ENCODE measurements at regions not wholly inside any gene's neighbourhood (a gene's known extent, or its start where the extent isn't known, plus 50 kb on each side); places are given as distances from the start of the nearest gene placed in this dataset.
"Not testable (repeated sequence)": the region's sequence is repeated elsewhere in the genome, so short reads cannot be mapped to it uniquely, and the experiment has no call there.

GRCh38 chr2:13667415-13667757 is 950.6 kb downstream of the TRIB2 start:
- H3K79me1 ChIP-seq (ENCODE audit: low read depth, low read length): no peaks in the 10 kb centered on the region
- H3K23ac ChIP-seq (ENCODE audit: low read depth, low read length, poor library complexity): no peak overlapping the region
- H3K27ac ChIP-seq (replicated peaks; ENCODE audit: low read length): no peak overlapping the region
- H2BK5ac ChIP-seq (ENCODE audit: low read length): no peak overlapping the region
- no peak overlapping the region for H2BK12ac ChIP-seq (ENCODE audit: low read length)
- H3K4me1 ChIP-seq (ENCODE audit: control insufficient read depth in 2 of 2, insufficient read depth in 1 of 2, low read depth in 1 of 2, low read length in 2 of 2): no peaks in the 10 kb centered on the region
- no peaks in the 10 kb centered on the region for H3K9me3 ChIP-seq (replicated peaks in 1 of 2; ENCODE audit: control insufficient read depth in 2 of 2, insufficient read depth in 1 of 2, low read depth in 1 of 2, low read length in 2 of 2)
- no peak overlapping the region for H3K18ac ChIP-seq (ENCODE audit: low read length)
- H2BK120ac ChIP-seq (ENCODE audit: low read depth, low read length): no peak overlapping the region
- no peak for DNase-seq (ENCODE audit: low spot score)
- no peak overlapping the region for H3K4me2 ChIP-seq (ENCODE audit: insufficient read depth, low read length, poor library complexity, severe bottlenecking)
- H3K27me3 ChIP-seq (ENCODE audit: control insufficient read depth in 3 of 3, insufficient read depth in 3 of 3, low read depth in 1 of 3, low read length in 3 of 3): no peaks in the 10 kb centered on the region
- H2AK5ac ChIP-seq (ENCODE audit: low read depth, low read length): no peak overlapping the region
- H4K91ac ChIP-seq (ENCODE audit: low read depth, low read length, poor library complexity): no peak overlapping the region
- no peak overlapping the region for H3K9ac ChIP-seq (ENCODE audit: low read depth, low read length, poor library complexity)
- no peak overlapping the region for H3K14ac ChIP-seq (ENCODE audit: low read length)
- no peak overlapping the region for H2BK15ac ChIP-seq (ENCODE audit: low read length)
- H4K8ac ChIP-seq (ENCODE audit: low read depth, low read length): no peak overlapping the region
- H3K36me3 ChIP-seq (replicated peaks in 1 of 2; ENCODE audit: control insufficient read depth in 2 of 2, insufficient read depth in 2 of 2, low read length in 2 of 2): no peaks in the 10 kb centered on the region
- H3K4ac ChIP-seq (ENCODE audit: low read length): no peak overlapping the region
- H2AFZ ChIP-seq (ENCODE audit: low read length): no peak overlapping the region
- WGBS, 2 donors (ENCODE audit: extremely low coverage in 2 of 2, insufficient read length in 2 of 2, insufficient replicate concordance in 1 of 2): no CpG with 5 or more reads among the region's 1 CpG
- H3K4me3 ChIP-seq (ENCODE audit: low read length in 2 of 2): no peak overlapping the region

GRCh38 chr2:13669607-13670006 is 952.9 kb downstream of the TRIB2 start:
- Histone ChIP-seq H2BK12ac (ENCODE audit: low read length) (no peak overlapping the region), H3K4me2 (ENCODE audit: insufficient read depth, low read length, poor library complexity, severe bottlenecking) (no peak overlapping the region), H4K8ac (ENCODE audit: low read depth, low read length) (no peak overlapping the region), H3K4ac (ENCODE audit: low read length) (no peak overlapping the region), H3K27ac (replicated peaks; ENCODE audit: low read length) (no peak overlapping the region), H3K36me3 (replicated peaks in 1 of 2; ENCODE audit: control insufficient read depth in 2 of 2, insufficient read depth in 2 of 2, low read length in 2 of 2) (no peaks in the 10 kb centered on the region), H3K4me1 (ENCODE audit: control insufficient read depth in 2 of 2, insufficient read depth in 1 of 2, low read depth in 1 of 2, low read length in 2 of 2) (no peaks in the 10 kb centered on the region), H3K9ac (ENCODE audit: low read depth, low read length, poor library complexity) (no peak overlapping the region), H3K23ac (ENCODE audit: low read depth, low read length, poor library complexity) (no peak overlapping the region), H2BK120ac (ENCODE audit: low read depth, low read length) (no peak overlapping the region), H3K27me3 (ENCODE audit: control insufficient read depth in 3 of 3, insufficient read depth in 3 of 3, low read depth in 1 of 3, low read length in 3 of 3) (no peaks in the 10 kb centered on the region), H3K9me3 (replicated peaks in 1 of 2; ENCODE audit: control insufficient read depth in 2 of 2, insufficient read depth in 1 of 2, low read depth in 1 of 2, low read length in 2 of 2) (no peaks in the 10 kb centered on the region), H2BK15ac (ENCODE audit: low read length) (no peak overlapping the region), H3K14ac (ENCODE audit: low read length) (no peak overlapping the region), H3K4me3 (ENCODE audit: low read length in 2 of 2) (no peak overlapping the region), H2AFZ (ENCODE audit: low read length) (no peak overlapping the region), H2BK5ac (ENCODE audit: low read length) (no peak overlapping the region), H3K79me1 (ENCODE audit: low read depth, low read length) (no peaks in the 10 kb centered on the region), H4K91ac (ENCODE audit: low read depth, low read length, poor library complexity) (no peak overlapping the region), H2AK5ac (ENCODE audit: low read depth, low read length) (no peak overlapping the region), H3K18ac (ENCODE audit: low read length) (no peak overlapping the region)
- WGBS, 2 donors (ENCODE audit: extremely low coverage in 2 of 2, insufficient read length in 2 of 2, insufficient replicate concordance in 1 of 2): no CpG with 5 or more reads among the region's 3 CpGs
- no peak for DNase-seq (ENCODE audit: low spot score)

- H3K27ac ChIP-seq (replicated peaks; ENCODE audit: low read length); H2BK15ac ChIP-seq (ENCODE audit: low read length); H3K4me3 ChIP-seq (ENCODE audit: low read length in 2 of 2); H3K4ac ChIP-seq (ENCODE audit: low read length); H3K18ac ChIP-seq (ENCODE audit: low read length); H4K91ac ChIP-seq (ENCODE audit: low read depth, low read length, poor library complexity); H3K36me3 ChIP-seq (replicated peaks in 1 of 2; ENCODE audit: control insufficient read depth in 2 of 2, insufficient read depth in 2 of 2, low read length in 2 of 2); H2AFZ ChIP-seq (ENCODE audit: low read length); H3K9ac ChIP-seq (ENCODE audit: low read depth, low read length, poor library complexity); H3K14ac ChIP-seq (ENCODE audit: low read length); H3K23ac ChIP-seq (ENCODE audit: low read depth, low read length, poor library complexity); H2BK5ac ChIP-seq (ENCODE audit: low read length); H4K8ac ChIP-seq (ENCODE audit: low read depth, low read length); H2AK5ac ChIP-seq (ENCODE audit: low read depth, low read length); DNase-seq (ENCODE audit: low spot score); H2BK120ac ChIP-seq (ENCODE audit: low read depth, low read length); H3K4me2 ChIP-seq (ENCODE audit: insufficient read depth, low read length, poor library complexity, severe bottlenecking); H3K27me3 ChIP-seq (ENCODE audit: control insufficient read depth in 3 of 3, insufficient read depth in 3 of 3, low read depth in 1 of 3, low read length in 3 of 3); H3K9me3 ChIP-seq (replicated peaks in 1 of 2; ENCODE audit: control insufficient read depth in 2 of 2, insufficient read depth in 1 of 2, low read depth in 1 of 2, low read length in 2 of 2); H3K79me1 ChIP-seq (ENCODE audit: low read depth, low read length); H2BK12ac ChIP-seq (ENCODE audit: low read length); H3K4me1 ChIP-seq (ENCODE audit: control insufficient read depth in 2 of 2, insufficient read depth in 1 of 2, low read depth in 1 of 2, low read length in 2 of 2): not testable (repeated sequence)
Observed at GRCh38 chr2:13673821-13674220, 957.1 kb downstream of the TRIB2 start.

- Histone ChIP-seq H2BK5ac (ENCODE audit: low read length) (no peak overlapping the region), H2BK120ac (ENCODE audit: low read depth, low read length) (no peak overlapping the region), H2AFZ (ENCODE audit: low read length) (no peak overlapping the region), H3K27ac (replicated peaks; ENCODE audit: low read length) (no peak overlapping the region), H2BK15ac (ENCODE audit: low read length) (no peak overlapping the region), H3K36me3 (replicated peaks in 1 of 2; ENCODE audit: control insufficient read depth in 2 of 2, insufficient read depth in 2 of 2, low read length in 2 of 2) (no peaks in the 10 kb centered on the region), H3K4me2 (ENCODE audit: insufficient read depth, low read length, poor library complexity, severe bottlenecking) (no peak overlapping the region), H3K4ac (ENCODE audit: low read length) (no peak overlapping the region), H3K23ac (ENCODE audit: low read depth, low read length, poor library complexity) (no peak overlapping the region), H3K4me3 (ENCODE audit: low read length in 2 of 2) (no peak overlapping the region), H3K9me3 (replicated peaks in 1 of 2; ENCODE audit: control insufficient read depth in 2 of 2, insufficient read depth in 1 of 2, low read depth in 1 of 2, low read length in 2 of 2) (peaks cover 0 to 2% of the 10 kb centered on the region in 2 donors), H3K79me1 (ENCODE audit: low read depth, low read length) (no peaks in the 10 kb centered on the region), H3K9ac (ENCODE audit: low read depth, low read length, poor library complexity) (no peak overlapping the region), H4K91ac (ENCODE audit: low read depth, low read length, poor library complexity) (no peak overlapping the region), H2BK12ac (ENCODE audit: low read length) (no peak overlapping the region), H3K18ac (ENCODE audit: low read length) (no peak overlapping the region), H3K14ac (ENCODE audit: low read length) (no peak overlapping the region), H4K8ac (ENCODE audit: low read depth, low read length) (no peak overlapping the region), H3K27me3 (ENCODE audit: control insufficient read depth in 3 of 3, insufficient read depth in 3 of 3, low read depth in 1 of 3, low read length in 3 of 3) (no peaks in the 10 kb centered on the region), H3K4me1 (ENCODE audit: control insufficient read depth in 2 of 2, insufficient read depth in 1 of 2, low read depth in 1 of 2, low read length in 2 of 2) (no peaks in the 10 kb centered on the region), H2AK5ac (ENCODE audit: low read depth, low read length) (no peak overlapping the region)
- no peak for DNase-seq (ENCODE audit: low spot score)
- WGBS, 2 donors (ENCODE audit: extremely low coverage in 2 of 2, insufficient read length in 2 of 2, insufficient replicate concordance in 1 of 2): no CpG with 5 or more reads among the region's 2 CpGs
Observed at GRCh38 chr2:13676269-13676668, 956.2 kb upstream of the LRATD1 start.

All from neuronal stem cell (in vitro differentiated cells).